IPS DF 4.7 (cell line): ENCODE measurements at regions not wholly inside any gene's neighbourhood (a gene's known extent, or its start where the extent isn't known, plus 50 kb on each side); places are given as distances from the start of the nearest gene placed in this dataset.

ENCODE experiments used
- DNase-seq: peaks from one replicate; pipeline ENCODE4 v3.0.0-alpha.2; 2013; ENCODE audit warnings: low spot score; ENCODE audit errors: extremely low read depth

- DNase-seq: no peak
Measured at GRCh38 chr10:8418631-8419030, 364.1 kb downstream of the GATA3 start.

- no peak for DNase-seq
Measured at GRCh38 chr10:8420182-8420581, 365.7 kb downstream of the GATA3 start.

GRCh38 chr10:8424555-8425211, 370.2 kb downstream of the GATA3 start:
- DNase-seq: no peak

- no peak for DNase-seq
Measured at GRCh38 chr10:8428654-8429053, 374.2 kb downstream of the GATA3 start.

- DNase-seq: no peak
Measured at GRCh38 chr10:8430321-8430720, 375.8 kb downstream of the GATA3 start.

- DNase-seq: no peak
Measured at GRCh38 chr10:8431511-8431910, 377.0 kb downstream of the GATA3 start.

- no peak for DNase-seq
Measured at GRCh38 chr10:8435186-8436055, 380.9 kb downstream of the GATA3 start.

GRCh38 chr10:8437896-8438295, 383.4 kb downstream of the GATA3 start:
- DNase-seq: no peak

- DNase-seq: no peak
Measured at GRCh38 chr10:8438603-8439002, 384.1 kb downstream of the GATA3 start.

GRCh38 chr10:8439040-8439439, 384.6 kb downstream of the GATA3 start:
- no peak for DNase-seq

- DNase-seq: no peak
Measured at GRCh38 chr10:8444630-8445029, 390.1 kb downstream of the GATA3 start.

GRCh38 chr10:8445353-8445752, 390.9 kb downstream of the GATA3 start:
- no peak for DNase-seq

- DNase-seq: no peak
Measured at GRCh38 chr10:8449909-8450308, 395.4 kb downstream of the GATA3 start.

- DNase-seq: no peak
Measured at GRCh38 chr10:8453587-8453986, 399.1 kb downstream of the GATA3 start.

- DNase-seq: no peak
Measured at GRCh38 chr10:8454357-8454756, 399.9 kb downstream of the GATA3 start.

GRCh38 chr10:8455181-8455580, 400.7 kb downstream of the GATA3 start:
- no peak for DNase-seq

GRCh38 chr10:8456386-8456785, 401.9 kb downstream of the GATA3 start:
- no peak for DNase-seq

GRCh38 chr10:8460626-8461025, 406.1 kb downstream of the GATA3 start:
- no peak for DNase-seq

- DNase-seq: no peak
Measured at GRCh38 chr10:8462565-8462964, 408.1 kb downstream of the GATA3 start.

- no peak for DNase-seq
Measured at GRCh38 chr10:8463853-8464252, 409.4 kb downstream of the GATA3 start.

GRCh38 chr10:8468477-8468876, 414.0 kb downstream of the GATA3 start:
- no peak for DNase-seq

GRCh38 chr10:8473205-8473604, 418.7 kb downstream of the GATA3 start:
- no peak for DNase-seq

GRCh38 chr10:8477300-8477699, 422.8 kb downstream of the GATA3 start:
- no peak for DNase-seq
